Stimulated activated naive CD8-positive, alpha-beta T cell treated with anti-CD3 and anti-CD28 coated beads, Interleukin-15, Interleukin-2, amounts not matched to agents 100 U/mL and 50 U/mL, for 24 hours (primary cell): ENCODE measurements at regions not wholly inside any gene's neighbourhood (a gene's known extent, or its start where the extent isn't known, plus 50 kb on each side); places are given as distances from the start of the nearest gene placed in this dataset.

Source experiments
- ATAC-seq: fragments of 150-1000 bp; cut with Tn5 transposase; one replicate; pipeline ENCODE4 v1.10.0; 2021
- DNase-seq: peaks from one replicate; pipeline ENCODE4 v3.0.0; 2021

DNA sequence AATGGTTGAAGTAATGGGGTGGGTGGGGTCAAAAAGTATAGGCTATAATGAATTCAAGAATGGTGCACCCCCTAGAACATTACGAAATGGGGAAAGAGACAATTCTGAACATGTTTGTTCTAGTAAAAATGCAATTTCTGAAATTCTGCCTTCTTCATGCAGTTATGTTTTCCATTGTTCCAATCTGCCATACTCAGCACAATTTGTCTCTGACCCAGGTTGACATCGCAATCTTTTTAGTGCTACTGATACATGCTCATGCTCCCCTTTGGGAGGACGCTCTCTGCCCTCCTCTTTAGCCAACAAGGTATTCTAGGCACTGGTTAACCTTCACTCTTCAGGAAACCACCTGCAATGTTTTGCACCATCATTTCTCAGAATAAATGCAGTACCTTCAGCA lies 1303.9 kb upstream of the PIK3C3 start:
- DNase-seq (no peak), ATAC-seq (no peak)

DNA sequence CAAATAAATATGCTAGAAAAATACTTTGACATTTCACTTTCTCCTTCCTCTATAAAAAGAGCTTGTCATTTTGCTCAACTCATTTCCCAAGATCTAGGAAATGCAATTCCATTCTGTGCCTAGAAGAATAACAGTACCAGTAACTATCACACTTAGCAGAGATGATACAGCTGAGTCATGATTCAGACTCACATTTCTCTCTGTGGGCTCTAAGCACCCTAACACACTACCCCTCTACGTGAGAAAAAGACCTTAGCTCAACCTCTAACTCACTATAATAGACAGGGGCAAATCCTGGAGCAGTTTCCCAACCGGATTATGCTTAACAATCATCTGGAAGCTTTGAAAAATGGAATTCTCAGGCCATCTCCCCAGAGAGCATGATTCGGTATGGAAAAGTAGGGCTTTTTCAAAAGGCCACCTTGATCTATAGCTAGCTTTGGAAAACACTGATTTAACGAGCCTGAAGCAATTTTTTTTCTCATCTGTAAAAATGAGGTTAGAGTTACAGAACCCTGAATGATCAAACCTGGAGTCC lies 1312.3 kb upstream of the PIK3C3 start:
- ATAC-seq: no peak
- DNase-seq: no peak

DNA sequence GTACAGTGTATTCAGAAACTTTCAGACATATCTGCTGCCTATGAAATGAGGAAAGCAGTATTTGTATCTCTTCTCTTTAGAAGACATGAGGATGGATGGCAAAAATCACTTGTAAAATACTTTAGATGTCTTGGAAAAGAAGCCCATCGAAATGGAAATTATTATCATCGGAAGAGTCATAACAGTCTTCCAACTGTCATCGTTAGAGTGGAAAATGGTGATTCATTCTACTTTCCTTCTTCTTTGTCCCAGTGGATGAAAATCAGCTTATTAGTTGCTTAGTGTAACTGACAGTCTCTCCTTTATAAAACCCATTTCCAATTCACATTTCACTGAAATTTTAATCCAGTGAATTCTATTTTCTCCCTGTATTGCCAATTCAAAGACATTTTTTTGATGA lies 1323.7 kb upstream of the PIK3C3 start:
- DNase-seq: no peak
- ATAC-seq: no peak

DNA sequence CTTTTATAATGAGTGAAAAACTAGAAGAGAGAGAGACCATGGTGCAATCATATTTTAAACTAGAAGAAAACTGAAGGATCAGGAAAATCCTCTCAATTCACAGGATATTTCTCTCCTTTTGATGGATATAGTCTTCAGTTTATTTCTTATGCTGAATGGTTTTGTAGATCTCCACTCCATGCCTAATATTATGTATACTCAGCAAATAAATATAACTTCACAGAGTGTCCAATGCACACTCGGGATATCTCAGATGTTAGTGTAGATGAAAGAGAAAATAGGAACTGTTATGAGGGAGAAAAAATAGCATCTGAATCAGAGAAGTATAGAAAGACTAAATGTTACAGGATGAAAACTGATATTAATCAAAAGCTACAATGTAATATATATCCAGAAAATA lies 1324.5 kb upstream of the PIK3C3 start:
- DNase-seq (no peak), ATAC-seq (no peak)

DNA sequence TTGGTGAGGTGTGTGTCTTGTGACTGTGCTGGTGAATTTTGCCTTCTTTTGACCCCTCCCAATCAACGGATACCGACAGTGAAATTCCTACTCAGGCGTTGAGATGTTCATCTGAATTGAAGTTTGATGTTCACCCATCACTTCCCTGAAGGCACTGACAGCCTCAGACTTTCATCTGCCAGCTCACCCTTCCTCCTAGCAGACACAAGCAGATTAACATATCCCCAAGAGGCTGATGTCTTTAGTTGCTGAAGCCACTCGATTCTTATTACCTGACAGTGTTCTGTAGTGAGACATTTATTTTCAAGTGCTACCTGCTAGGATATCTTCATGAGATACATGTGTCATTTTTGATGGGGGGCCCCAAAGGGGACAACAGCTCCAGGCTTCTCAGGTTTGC lies 1330.1 kb upstream of the PIK3C3 start:
- ATAC-seq (no peak), DNase-seq (no peak)

DNA sequence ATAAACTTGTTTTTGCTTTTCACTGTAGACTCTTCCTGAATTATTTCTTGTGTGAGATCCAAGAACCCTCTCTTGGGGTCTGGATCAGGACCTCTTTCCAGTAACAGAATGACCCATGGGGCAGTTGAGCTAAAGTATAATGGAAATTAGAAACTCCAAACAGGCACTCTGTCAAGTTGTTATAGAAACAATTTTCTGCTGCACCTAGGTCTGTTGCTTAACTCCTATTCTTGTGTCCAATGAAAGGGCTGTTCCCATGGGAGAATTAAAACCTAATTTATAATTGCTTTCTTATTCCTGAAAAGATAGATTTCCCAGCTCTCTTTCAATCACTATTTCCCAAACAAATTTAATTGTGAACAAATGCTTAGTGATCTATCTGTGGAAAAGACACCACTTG lies 1341.3 kb upstream of the PIK3C3 start:
- ATAC-seq: no peak
- no peak for DNase-seq

DNA sequence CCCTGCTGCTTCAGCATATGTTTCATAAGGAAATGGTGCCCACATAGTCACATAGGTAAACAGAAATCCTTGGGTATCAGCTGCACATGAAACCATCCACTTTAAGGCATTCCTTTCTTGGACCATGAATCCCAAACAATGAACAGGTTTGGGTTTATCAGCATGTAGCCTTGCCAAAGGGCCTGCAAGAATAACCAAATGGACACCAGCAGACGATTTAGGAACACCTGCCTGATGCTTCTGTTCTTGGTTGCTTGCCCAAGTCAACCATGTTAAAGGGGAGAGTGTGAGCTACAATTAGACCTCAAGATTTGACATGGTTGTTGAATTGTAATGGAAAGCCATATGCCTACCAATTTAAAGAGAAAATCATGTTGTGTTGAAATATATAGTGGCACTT lies 1342.7 kb upstream of the PIK3C3 start:
- no peak for DNase-seq
- no peak for ATAC-seq

DNA sequence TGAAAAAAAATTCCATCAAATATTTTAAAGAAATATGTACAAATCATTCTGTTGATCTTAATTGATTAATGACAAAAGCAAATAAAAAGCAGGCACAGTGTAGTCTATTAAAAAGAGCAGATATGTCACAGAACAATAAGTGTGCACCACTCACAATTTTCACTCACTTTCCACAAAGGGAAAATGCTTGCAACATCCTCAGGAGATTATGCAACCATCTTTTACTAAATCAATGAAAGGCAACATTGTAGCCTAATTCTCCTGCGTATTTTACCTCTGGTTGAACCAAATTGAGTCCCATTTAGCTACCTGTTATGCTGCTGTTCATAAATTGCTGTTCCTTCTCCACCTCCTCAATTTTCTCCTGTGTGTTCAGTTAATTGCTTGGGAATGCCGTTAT lies 1346.8 kb upstream of the PIK3C3 start:
- DNase-seq (no peak), ATAC-seq (no peak)

DNA sequence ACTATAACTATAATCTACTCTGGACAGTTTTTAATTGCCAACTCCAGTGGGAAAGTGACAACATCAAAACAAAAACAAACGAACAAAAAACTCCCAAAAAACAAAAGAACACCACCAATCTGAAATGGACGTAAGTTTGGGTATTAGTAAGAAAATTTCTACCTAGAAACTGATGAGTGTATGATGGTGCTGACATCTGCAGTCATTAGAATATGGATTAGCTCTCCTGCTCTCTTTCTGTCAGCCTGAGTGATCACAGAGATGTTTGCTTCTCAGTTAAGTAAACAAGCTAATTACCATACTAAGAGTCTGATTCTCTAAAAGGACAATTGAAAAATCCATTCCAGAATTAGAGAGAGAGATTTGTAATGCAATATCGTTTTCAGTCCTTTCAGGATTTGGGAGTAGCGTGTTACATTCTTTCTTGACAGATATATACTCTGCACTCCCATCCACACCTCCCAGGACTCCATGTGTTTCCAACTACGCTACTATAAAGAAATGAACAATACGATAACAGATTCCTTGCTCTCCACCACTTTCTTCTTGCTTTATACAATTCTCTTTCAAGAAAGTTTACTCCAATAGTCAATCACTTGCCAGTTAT lies 1347.4 kb upstream of the PIK3C3 start:
- ATAC-seq (no peak), DNase-seq (no peak)

DNA sequence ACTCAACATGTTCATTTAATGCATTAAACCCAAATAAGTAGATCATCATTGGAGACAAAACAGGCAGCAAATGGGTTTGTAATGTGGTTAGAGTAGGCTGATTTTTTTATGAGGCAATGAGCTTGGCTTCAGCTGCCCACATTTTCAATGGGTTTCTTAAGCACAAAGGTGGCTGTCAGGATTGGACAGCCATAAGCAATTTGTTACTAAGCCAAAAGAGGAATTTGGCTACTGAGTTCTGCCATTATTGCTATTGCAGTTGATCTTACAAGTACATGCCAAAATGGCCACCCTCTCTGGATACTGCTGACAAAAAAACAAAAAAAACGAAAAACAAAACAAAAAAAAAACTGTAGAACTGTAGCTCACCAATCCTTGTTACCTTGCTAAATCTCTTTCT lies 1348.0 kb upstream of the PIK3C3 start:
- ATAC-seq: no peak
- no peak for DNase-seq

DNA sequence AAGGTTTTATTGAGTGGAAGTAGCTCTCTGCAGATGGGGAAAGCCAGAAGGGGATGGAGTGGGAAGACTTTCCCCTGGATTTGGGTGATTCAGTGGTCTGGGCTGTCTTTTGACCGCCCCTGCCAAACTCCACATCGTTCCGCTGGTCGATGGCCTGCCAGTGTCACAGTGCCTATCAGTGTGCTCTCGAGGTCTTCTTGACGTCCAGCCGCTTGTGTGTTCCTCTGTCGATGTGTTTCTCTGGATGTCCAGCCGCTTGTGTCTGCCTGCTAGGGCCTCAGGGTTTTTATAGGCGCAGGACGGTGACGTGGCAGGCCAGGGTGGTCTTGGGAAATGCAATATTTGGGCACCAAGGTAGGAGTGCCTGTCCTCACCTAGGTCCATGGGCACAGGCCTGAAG lies 1371.4 kb upstream of the PIK3C3 start:
- no peak for ATAC-seq

DNA sequence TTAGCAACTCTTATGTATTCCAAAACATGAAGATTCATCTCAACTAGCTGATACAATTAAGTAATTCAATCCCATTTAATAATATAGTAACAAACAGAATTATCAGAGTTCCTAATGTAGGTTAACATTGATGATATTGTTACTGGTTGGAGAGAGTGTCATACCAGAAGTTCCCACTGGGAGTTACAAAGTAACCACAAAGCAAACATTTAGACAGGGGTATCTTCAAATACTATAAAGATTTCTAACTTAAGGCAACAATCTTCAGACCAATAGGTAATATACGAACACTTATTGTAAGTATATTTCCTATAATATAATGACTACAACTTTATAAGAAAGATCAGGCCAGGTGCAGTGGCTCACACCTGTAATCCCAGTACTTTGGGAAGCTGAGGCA lies 1372.9 kb upstream of the PIK3C3 start:
- no peak for ATAC-seq
- no peak for DNase-seq

More for the DNA sequence above, 1371.4 kb upstream of the PIK3C3 start:
- DNase-seq: no peak

DNA sequence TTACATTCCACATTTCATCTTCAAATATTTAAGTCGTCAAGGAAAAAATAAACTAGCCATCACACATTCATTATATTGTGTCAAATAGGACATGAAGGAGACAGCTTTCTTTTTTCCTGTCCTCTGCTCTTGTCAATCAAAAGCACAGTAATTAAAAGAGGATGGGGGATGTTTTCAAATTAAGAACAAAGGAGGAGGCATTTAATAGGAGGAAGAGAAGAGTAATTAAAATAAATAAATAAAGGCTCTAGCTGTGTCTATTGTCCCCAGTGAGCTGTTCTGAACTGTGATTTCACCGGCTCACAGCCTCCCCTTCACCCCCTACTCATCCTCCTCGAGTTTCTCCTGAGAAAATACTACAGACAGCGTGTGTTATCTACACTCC lies 1377.1 kb upstream of the PIK3C3 start:
- DNase-seq: no peak
- no peak for ATAC-seq

DNA sequence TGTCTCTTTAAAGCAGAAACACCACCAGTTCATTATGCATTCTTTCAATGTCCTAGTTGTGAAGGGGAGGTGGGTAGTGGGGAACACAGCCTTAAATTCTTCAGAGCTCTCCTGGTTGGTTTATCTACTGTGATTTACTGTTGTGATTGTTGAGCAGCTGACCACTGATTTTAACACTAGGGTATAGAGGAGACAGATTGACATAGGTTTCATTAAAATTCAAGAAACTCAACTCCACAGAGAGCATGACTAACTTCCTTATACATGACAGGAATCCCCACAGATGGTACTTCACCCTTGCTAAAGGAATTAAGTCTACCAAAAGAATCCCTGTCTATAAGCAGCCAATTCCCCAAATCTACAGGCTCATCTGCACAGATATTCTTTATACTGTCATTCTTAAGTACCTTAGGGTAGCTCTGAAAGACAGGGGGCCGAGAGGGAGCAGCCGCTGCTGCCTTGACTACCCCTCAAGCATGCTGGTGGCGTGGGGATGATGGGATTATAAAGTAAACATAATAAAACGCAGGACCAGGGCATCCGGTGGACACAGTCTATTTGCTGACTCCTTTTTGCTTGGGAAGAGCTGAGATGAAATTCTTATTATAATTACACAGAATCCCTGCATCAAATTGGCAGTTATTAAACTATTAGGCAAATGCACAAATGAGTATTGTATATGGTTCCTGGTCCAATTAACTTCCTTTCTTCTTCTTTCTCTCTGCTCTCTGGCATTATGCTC lies 1377.6 kb upstream of the PIK3C3 start:
- no peak for DNase-seq
- no peak for ATAC-seq

DNA sequence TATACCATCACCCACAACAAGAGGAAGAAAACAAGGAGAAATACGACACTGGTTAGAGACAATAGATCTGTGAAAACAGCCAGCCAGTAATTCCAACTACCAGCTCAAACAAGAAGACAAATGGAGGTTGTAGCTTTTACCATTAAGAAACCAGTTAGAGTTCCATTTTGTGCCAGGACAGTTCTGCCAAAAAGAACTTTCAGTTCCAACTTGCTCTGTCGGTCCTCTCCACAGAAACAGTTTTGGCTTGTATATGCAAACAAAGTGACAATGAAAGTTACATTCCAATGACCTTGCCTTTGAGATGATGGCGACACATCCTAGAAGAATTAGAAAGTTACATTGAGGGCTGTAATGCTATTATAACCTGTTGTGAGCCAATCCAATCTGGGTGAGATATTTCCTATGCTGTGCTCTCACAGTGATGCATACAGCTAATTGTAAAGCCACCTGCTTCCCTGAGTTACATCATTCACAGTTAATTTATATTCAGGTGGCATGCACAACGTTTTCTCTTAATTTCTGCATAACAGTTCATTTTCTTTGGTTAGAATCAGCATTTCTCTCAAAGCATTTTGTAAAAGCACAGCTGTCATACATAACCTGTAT lies 1378.4 kb upstream of the PIK3C3 start:
- no peak for ATAC-seq

DNA sequence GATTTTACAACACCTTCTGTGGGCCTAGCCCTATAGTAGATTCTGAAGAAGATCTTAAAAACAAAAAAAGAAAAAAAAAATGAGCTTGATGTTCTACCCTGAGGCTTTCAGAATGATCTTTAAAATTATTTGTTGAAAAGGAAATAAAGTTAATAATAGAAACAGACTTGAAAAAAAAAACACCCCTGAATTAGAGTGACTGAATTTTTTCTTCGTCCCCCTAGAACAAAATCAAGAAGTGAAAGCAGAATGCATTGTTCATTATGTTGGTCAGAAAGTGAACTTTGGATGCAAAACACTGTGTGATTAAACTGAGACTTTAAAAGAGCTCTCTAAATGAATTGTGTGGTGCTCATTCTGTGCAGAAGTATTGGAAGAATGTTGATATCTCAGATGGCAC lies 1384.4 kb upstream of the PIK3C3 start:
- DNase-seq (no peak), ATAC-seq (no peak)

More for the DNA sequence above, 1378.4 kb upstream of the PIK3C3 start:
- no peak for DNase-seq

DNA sequence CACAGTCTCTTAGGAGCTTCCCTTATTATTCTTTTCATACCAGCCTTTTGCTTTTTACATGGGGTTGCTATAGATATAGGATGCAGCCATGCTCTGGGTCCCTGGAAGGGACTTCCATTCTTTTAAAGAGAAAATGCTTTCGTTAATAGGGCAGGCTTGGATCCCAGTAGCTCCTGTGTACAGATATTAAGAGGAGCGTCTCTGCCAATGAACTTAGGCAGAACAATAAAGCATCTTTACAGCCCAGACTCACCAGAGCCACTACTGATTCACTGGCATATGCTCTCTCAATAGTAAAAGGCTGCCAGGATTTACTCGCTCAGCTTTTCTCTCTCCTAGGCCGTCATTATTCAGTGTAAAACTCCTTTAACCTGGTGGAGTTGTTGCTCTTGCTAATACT lies 1385.4 kb upstream of the PIK3C3 start:
- ATAC-seq: no peak
- DNase-seq: no peak

DNA sequence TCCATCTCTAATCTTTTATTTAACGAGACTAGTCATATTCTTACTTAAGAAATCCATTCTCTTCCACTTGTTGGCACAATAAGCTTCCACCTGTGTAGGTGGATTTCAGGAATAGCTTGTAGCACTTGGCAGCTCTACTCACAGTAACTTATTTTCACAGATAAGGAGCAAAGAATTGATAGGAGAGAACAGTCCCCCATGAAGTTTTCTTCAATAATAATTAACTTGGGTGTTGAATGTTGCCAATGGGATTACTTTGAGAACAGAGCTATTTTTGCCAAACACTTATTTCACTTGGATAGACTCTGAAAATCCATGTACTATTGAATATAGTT lies 1388.6 kb upstream of the PIK3C3 start:
- DNase-seq (no peak), ATAC-seq (no peak)

DNA sequence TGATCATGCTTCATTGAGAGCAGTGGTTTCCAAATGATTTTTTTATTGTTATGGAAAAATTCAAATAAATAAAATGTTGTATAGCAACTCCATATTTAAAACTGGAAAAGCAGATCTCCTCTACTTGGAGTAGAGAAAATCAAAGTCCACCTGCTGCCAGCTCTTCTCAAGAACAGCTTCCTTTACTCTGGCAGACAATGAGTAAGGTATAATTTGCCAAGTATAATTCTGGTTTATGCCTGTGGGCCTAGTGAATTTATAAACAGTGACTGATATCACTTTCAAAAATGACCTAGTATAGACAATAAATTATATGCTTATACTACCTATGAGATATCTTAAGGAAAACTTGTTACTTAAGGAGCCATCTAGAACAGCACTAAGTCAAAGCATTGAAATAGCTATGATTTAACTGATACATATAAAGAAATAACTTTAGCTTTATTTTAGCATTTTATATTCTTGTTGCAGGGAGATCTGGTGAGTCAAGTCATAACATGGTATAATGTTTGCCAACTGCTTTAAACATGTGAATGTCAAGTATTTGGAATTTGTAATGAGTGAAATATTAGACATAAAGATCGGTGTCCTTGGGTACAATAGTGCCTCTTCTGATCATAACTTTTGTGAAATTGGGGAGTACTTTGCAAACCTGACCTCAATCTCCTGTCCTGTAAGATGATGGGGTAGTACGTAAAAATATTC lies 1389.1 kb upstream of the PIK3C3 start:
- ATAC-seq (no peak), DNase-seq (no peak)

DNA sequence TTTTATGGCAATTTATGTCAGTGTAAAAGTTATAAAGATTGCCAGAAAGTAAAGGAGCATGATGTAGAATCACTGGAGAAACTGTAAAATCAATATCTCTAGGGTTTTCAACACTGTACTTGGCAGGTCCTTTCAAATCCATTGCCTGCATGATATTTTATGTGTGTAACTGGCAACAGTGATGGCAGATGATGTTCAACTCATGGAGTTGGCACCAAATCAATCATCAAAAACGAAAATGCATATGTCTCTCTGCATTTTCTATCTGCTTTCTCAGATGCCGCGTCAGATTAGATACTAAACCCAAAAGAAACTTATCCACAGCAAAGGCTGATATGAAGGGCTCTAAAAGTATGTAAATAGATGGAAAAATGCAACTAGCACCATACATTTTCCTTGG lies 1395.5 kb upstream of the PIK3C3 start:
- no peak for ATAC-seq
- no peak for DNase-seq

DNA sequence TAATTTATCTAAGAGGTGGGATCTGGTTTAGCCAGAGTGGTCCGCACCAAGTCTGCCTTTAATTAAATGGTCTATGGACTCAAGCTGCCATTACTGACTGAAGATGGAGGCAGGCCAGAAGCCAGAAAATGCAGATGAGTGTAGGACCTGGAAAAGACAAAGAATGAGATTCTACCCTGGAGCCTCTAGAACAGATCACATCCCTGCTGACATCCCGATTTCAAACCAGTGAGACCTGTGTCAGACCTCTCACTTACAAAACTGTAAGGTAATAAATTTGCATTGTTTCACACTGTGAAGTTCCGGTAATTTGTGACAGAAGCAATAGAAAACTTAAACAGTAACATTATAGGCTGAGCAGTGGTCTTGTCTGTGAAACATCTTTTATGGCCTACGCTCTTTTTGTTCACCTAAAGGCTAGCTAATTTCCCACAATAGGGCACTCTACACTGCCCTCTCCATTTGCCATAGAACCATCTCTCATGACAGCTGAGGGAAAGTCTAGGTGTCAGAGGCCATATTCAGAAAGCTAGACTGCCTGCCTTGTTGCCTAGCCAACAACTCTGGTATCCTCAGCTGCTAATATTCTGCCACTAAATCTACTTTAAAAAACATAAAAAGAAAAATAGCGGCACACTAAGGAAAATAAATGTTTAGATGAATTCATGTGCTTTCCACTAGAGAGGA lies 1396.2 kb upstream of the PIK3C3 start:
- no peak for DNase-seq

DNA sequence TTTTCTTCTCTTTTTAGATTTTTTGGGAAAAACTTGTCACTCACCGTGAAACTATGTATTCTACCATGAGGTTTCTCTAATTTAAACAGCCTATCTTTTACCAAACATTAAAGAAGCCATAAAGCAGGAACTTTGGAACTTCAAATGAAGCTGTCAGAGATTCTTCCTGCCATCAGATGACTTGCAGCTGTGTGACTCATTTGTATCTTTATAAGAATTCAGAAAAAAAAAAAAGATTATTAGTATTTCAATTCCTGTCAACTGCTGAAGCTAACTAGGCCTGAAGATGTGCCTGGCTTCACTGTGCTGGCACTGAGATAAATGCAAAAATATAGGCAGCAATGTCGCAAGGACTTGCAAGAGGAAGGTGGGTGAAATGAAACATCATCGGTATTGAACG lies 1399.1 kb upstream of the PIK3C3 start:
- ATAC-seq: no peak
- DNase-seq: no peak

More for the DNA sequence above, 1396.2 kb upstream of the PIK3C3 start:
- ATAC-seq: no peak

DNA sequence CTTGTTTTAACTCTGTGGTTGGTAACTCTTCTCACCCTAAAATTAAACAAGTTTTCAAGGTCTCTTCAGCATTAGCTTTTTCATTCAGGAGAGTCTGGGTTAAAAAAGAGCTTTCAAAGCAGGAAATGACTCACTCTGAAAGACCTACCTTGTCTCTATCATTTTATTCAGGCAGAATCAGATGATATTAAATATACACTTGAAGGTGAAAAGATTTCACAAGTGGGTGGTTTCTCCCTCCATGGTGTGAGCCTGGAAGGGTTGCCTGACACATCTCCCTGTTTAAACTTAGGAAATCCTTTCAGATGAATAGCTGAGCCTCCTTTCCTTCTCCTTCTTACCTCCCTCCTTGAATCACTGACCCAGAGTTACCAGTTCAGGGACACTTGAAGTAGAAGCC lies 1402.0 kb upstream of the PIK3C3 start:
- ATAC-seq (no peak), DNase-seq (no peak)
